Nephron progenitor cell (in vitro differentiated cells): ENCODE measurements at regions not wholly inside any gene's neighbourhood (a gene's known extent, or its start where the extent isn't known, plus 50 kb on each side); places are given as distances from the start of the nearest gene placed in this dataset.
A peak's percentile ranks its signal among the peaks of the same experiment; 100 is the strongest.
"Not testable (repeated sequence)": the region's sequence is repeated elsewhere in the genome, so short reads cannot be mapped to it uniquely, and the experiment has no call there.

Experiments
- DNase-seq: peaks from one replicate; pipeline ENCODE4 v3.0.0; 2021
- H3K27ac Mint-ChIP-seq: 2 replicates; pipeline ENCODE4 v1.8.0; 2021; ENCODE audit warnings: mild to moderate bottlenecking, moderate library complexity, mixed read lengths
- H3K27me3 Mint-ChIP-seq: 2 replicates; pipeline ENCODE4 v1.8.0; 2021; ENCODE audit warnings: mild to moderate bottlenecking, low read depth, mixed read lengths; ENCODE audit not compliant: poor library complexity
- H3K36me3 Mint-ChIP-seq: 2 replicates; pipeline ENCODE4 v1.8.0; 2021; ENCODE audit warnings: low read depth, mixed read lengths
- H3K4me1 Mint-ChIP-seq: 2 replicates; pipeline ENCODE4 v1.8.0; 2021; ENCODE audit warnings: mixed read lengths
- H3K4me3 Mint-ChIP-seq: 2 replicates; pipeline ENCODE4 v1.8.0; 2021; ENCODE audit warnings: mild to moderate bottlenecking, moderate library complexity, mixed read lengths
- H3K9me3 Mint-ChIP-seq: 2 replicates; pipeline ENCODE4 v1.8.0; 2021; ENCODE audit warnings: mild to moderate bottlenecking, moderate library complexity, mixed read lengths
- CTCF ChIP-seq: fragments of 200-600 bp; sonication (generic); IDR thresholded peaks from 2 replicates; pipeline ENCODE4 v1.5.0; 2021; ENCODE audit warnings: antibody characterized with exemption

DNA sequence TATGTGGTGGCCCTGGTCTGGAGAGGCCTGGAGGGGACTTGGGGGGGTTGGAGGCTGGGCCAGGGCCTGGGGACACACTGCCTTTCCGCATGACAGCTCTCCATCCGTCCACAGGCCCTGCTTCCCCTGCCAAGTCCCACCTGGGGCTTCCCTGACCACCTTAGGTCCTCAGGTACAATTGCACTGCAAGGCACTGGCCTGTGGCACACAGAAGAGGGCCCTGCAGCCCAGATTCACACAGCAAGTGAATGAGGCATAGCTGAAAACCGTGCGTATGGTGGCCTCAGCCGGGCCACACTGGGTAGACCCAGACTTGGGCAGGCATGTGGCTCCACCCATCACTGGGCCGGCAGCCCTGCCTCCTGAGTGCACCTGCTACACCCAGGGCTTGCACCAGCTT, 114.2 kb downstream of the TNFRSF13B start:
- H3K27ac Mint-ChIP-seq, H3K4me3 Mint-ChIP-seq: not testable (repeated sequence)

GRCh38 chr17:16856846-16857245, 115.1 kb downstream of the TNFRSF13B start:
- not testable (repeated sequence) for H3K9me3 Mint-ChIP-seq, H3K27me3 Mint-ChIP-seq, H3K27ac Mint-ChIP-seq, H3K4me3 Mint-ChIP-seq, H3K36me3 Mint-ChIP-seq, DNase-seq
- peaks cover 19% of the 10 kb centered on the region for H3K4me1 Mint-ChIP-seq

More for the DNA sequence above, 114.2 kb downstream of the TNFRSF13B start:
- H3K36me3 Mint-ChIP-seq, DNase-seq, H3K27me3 Mint-ChIP-seq, H3K9me3 Mint-ChIP-seq: not testable (repeated sequence)
- peaks cover 19% of the 10 kb centered on the region for H3K4me1 Mint-ChIP-seq

DNA sequence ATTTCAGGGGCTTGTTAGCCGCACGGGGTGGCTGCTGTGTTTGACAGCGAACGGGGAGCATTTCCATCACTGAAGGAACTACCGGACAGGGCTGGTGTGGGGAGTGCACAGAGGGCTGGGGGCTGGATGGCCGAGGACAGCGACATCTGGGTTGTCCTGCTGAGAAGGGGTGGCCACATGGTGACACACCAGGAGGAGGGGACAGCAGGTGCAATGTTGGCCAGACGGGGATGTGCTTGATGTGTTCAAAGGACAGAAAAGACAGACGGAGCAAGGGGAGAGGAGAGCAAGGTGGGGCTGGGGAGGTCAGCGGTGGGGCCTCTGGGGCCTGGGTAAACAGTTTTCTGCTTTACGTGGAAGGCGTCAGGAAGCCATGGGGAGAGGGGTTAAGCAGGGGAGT, 115.7 kb downstream of the TNFRSF13B start:
- Mint-ChIP-seq H3K27ac (peak overlapping the region; percentile 48), H3K4me1 (peaks cover 19% of the 10 kb centered on the region)
- H3K4me3 Mint-ChIP-seq, H3K9me3 Mint-ChIP-seq, H3K36me3 Mint-ChIP-seq, H3K27me3 Mint-ChIP-seq, DNase-seq: not testable (repeated sequence)

GRCh38 chr17:16854636-16855035, 117.3 kb downstream of the TNFRSF13B start:
- not testable (repeated sequence) for H3K27me3 Mint-ChIP-seq, H3K36me3 Mint-ChIP-seq, DNase-seq, H3K4me3 Mint-ChIP-seq, H3K9me3 Mint-ChIP-seq, H3K27ac Mint-ChIP-seq
- H3K4me1 Mint-ChIP-seq, result peaks cover 19% of the 10 kb centered on the region

- Mint-ChIP-seq H3K36me3 (no peaks in the 10 kb centered on the region), H3K27ac (no peak overlapping the region), H3K27me3 (peaks cover 6% of the 10 kb centered on the region), H3K4me1 (peaks cover 16% of the 10 kb centered on the region), H3K9me3 (no peaks in the 10 kb centered on the region), H3K4me3 (no peak overlapping the region)
- no peak for TF ChIP-seq CTCF
- no peak for DNase-seq
Observed at GRCh38 chr17:16853661-16854320, 118.1 kb downstream of the TNFRSF13B start.

DNA sequence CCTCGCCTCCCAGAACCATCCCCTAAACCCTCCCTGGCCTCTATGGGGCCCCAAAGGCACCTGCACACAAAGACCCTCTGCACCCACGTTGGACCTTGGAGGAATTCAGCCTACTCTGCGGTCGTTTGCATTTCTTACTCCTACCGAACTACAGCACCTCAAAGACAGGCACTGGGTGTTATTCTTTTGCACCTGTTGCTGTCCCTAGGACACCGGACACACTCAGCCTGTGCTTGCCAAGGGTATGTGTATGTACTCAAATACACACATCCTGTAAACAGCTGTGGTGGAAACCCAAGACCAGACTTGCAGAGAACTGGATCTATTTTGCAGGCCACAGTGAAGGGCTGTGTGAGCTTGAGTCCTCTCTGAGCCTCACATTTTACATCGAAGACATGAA, 122.1 kb downstream of the TNFRSF13B start:
- not testable (repeated sequence) for H3K9me3 Mint-ChIP-seq, H3K36me3 Mint-ChIP-seq, DNase-seq, H3K27ac Mint-ChIP-seq, H3K27me3 Mint-ChIP-seq, H3K4me1 Mint-ChIP-seq, H3K4me3 Mint-ChIP-seq

DNA sequence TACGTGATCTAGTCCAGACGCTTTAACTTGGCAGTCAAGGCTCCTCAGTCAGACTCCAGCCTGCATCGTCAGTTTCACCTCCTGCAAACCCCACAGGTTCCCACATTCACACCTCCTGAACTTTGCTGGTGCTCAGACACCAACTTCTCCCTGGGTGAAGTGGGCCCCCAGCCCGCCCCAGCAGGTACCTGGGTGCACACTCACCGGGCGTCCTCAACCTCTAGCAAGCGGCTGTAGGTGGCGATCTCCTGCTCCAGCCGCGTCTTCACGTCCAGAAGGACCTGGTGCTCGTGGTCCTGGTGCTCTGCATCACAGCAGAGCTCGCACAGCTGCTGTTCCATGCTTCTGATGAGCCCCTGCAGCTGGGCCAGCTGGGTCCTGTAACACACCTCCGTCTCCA, 122.9 kb downstream of the TNFRSF13B start:
- not testable (repeated sequence) for H3K36me3 Mint-ChIP-seq

GRCh38 chr17:16845098-16845497, 126.8 kb downstream of the TNFRSF13B start:
- H3K9me3 Mint-ChIP-seq, H3K27me3 Mint-ChIP-seq, H3K4me3 Mint-ChIP-seq, H3K36me3 Mint-ChIP-seq, H3K27ac Mint-ChIP-seq, DNase-seq: not testable (repeated sequence)
- peaks cover 14% of the 10 kb centered on the region for H3K4me1 Mint-ChIP-seq

More for the DNA sequence above, 122.9 kb downstream of the TNFRSF13B start:
- H3K9me3 Mint-ChIP-seq, H3K4me3 Mint-ChIP-seq, H3K4me1 Mint-ChIP-seq, H3K27me3 Mint-ChIP-seq, H3K27ac Mint-ChIP-seq, DNase-seq: not testable (repeated sequence)

DNA sequence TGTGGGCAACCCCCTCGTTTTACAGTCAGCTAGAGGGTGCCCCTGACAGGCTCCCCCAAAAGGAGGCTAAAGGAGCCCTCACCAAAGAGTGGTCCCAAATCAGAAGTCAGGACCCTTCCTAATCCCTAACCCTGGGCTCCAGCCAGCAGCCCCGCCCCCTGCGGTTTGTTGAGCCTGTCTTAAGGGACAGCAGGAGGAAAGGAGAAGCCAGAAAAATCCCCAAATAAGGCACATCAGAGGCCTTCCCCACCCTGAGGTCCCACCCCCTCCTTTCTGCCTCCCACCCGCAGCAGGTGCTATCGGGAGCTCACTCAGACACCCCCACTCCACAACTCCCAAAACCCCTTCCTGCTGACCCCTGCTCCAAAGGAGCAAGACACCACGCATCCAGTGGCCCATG, 127.2 kb downstream of the TNFRSF13B start:
- H3K4me3 Mint-ChIP-seq, H3K9me3 Mint-ChIP-seq, H3K27me3 Mint-ChIP-seq, H3K27ac Mint-ChIP-seq, H3K36me3 Mint-ChIP-seq: not testable (repeated sequence)
- H3K4me1 Mint-ChIP-seq, result peaks cover 14% of the 10 kb centered on the region
- peak; percentile 20 for DNase-seq

DNA sequence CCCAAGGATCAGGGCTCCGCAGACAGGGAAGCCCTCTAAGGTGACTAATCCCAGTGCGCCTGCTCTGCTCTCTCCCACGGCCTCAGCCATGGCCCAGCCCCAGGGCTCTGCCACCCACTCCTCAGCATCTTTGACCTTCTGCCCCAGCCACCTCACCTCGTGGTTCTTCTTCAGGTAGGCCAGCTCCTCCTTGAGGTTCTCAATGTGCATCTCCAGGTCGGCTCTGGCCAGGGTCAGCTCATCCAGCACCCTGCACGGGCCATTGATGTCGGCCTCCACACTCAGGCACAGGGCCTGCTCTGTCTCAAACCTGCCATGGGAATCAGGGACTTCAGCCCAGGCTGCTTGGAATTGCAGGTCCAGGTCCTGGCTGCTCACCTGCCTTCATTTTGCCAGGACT, 128.4 kb downstream of the TNFRSF13B start:
- not testable (repeated sequence) for H3K9me3 Mint-ChIP-seq, H3K27ac Mint-ChIP-seq, DNase-seq, H3K36me3 Mint-ChIP-seq, H3K4me3 Mint-ChIP-seq, H3K27me3 Mint-ChIP-seq
- peaks cover 14% of the 10 kb centered on the region for H3K4me1 Mint-ChIP-seq

DNA sequence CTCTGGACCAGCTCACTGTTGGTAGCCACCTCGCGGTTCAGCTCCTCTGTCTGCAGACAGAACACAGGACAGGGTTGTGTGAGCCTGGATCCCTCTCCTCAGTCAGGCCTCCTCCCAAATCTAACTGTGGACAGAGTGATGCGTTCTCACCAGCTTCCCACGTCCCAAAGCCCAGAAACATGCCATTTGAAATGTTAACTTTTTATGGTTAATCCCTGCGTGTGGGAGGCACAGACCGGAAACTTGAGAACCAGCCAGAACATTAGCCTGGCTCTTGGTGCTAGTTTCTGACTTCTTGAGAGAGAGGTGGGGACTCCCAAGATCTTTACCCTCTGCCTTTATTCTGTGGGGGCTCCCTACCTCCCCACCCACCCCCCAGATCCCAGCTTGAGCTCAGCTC, 129.6 kb downstream of the TNFRSF13B start:
- H3K9me3 Mint-ChIP-seq, H3K27ac Mint-ChIP-seq, H3K36me3 Mint-ChIP-seq, DNase-seq, H3K27me3 Mint-ChIP-seq: not testable (repeated sequence)
- Mint-ChIP-seq H3K4me3 (peak overlapping the region; percentile 49), H3K4me1 (peaks cover 14% of the 10 kb centered on the region)

DNA sequence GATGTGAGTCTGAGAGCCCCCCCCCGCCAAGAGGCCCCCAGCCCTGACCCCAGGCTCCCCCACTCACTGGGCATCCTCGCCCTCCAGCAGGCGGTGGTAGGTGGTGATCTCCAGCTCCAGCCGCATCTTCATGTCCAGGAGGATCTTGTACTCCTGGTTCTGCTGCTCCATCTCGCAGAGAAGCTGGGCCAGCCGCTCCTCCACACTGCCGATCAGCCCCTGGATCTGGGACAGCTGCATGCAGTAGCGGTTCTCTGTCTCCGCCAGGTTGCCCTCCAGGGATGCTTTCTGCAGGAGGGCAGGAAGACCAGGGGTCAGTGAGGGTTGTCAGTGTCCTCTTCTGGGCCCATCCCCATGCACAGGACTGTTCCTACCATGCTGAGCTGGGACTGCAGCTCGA, 130.0 kb downstream of the TNFRSF13B start:
- not testable (repeated sequence) for DNase-seq, H3K27ac Mint-ChIP-seq, H3K9me3 Mint-ChIP-seq, H3K27me3 Mint-ChIP-seq, H3K4me3 Mint-ChIP-seq, H3K36me3 Mint-ChIP-seq
- H3K4me1 Mint-ChIP-seq, result peaks cover 14% of the 10 kb centered on the region

DNA sequence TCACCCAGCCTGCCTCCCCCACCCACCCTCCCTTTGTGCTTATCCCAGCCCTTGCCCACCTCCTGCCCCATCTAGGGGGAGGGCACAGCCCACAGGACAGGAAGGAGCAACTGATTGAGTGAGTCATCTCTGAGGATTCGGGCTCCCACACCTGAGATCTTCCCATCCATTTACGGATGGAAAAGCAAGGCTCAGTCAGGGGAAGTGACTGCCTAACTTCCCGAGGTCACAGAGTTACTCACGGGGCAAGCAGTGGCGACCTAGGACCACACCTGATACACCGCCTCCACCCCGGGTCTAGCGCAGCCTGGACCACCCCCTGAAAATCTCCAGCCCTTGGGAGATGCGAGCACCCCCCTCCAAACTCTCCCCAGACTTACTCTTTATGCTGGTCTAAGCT, 131.7 kb downstream of the TNFRSF13B start:
- not testable (repeated sequence) for H3K27me3 Mint-ChIP-seq, H3K4me3 Mint-ChIP-seq, H3K27ac Mint-ChIP-seq, H3K36me3 Mint-ChIP-seq, DNase-seq, H3K9me3 Mint-ChIP-seq
- peaks cover 17% of the 10 kb centered on the region for H3K4me1 Mint-ChIP-seq
